ENCODE measurements at regions not wholly inside any gene's neighbourhood (a gene's known extent, or its start where the extent isn't known, plus 50 kb on each side); places are given as distances from the start of the nearest gene placed in this dataset.

GRCh38 chr5:79857714-79858409, 133.2 kb downstream of the MTX3 start:
- H3K27me3 ChIP-seq (replicated peaks in 1 of 4; ENCODE audit: control insufficient read depth in 3 of 4, extremely low read depth in 1 of 4, insufficient read depth in 3 of 4, low read length in 3 of 4) = no peaks in the 10 kb centered on the region
- H2BK5ac ChIP-seq (ENCODE audit: low read depth, low read length) = no peak overlapping the region
- no peak overlapping the region for H4K5ac ChIP-seq (ENCODE audit: insufficient read length, low read depth, low read length)
- ChIA-PET POLR2A (ENCODE audit: partially characterized antibody) (no interaction called here), CTCF (ENCODE audit: partially characterized antibody) (interaction anchor here (0.5 to 3.8 kb wide), 23 partner anchors 8 to 926 kb away, joined by 3 to 25 read pairs (median 3); no protein-coding TSS in a partner anchor)
- no peaks in the 10 kb centered on the region for H3K23me2 ChIP-seq (ENCODE audit: low read depth, low read length)
- H3K4me2 ChIP-seq (ENCODE audit: insufficient read depth in 1 of 2, low read depth in 2 of 2, low read length in 2 of 2) = no peak overlapping the region
- no peaks in the 10 kb centered on the region for H3K4me1 ChIP-seq (replicated peaks in 1 of 4; ENCODE audit: control insufficient read depth in 3 of 4, insufficient read depth in 4 of 4, low read length in 3 of 4)
- H4K91ac ChIP-seq (replicated peaks; ENCODE audit: insufficient read length, low read length) = no peak overlapping the region
- H3K9ac ChIP-seq (replicated peaks in 1 of 4; ENCODE audit: extremely low read depth in 1 of 4, low read depth in 3 of 4, low read length in 3 of 4) = no peak overlapping the region
- no peak overlapping the region for H3K27ac ChIP-seq (ENCODE audit: low read depth, low read length)
- no peaks in the 10 kb centered on the region for H3K36me3 ChIP-seq (ENCODE audit: control insufficient read depth in 2 of 4, insufficient read depth in 4 of 4, low read length in 3 of 4)
- no peak overlapping the region for H3K14ac ChIP-seq (ENCODE audit: insufficient read length)
- H3K9me3 ChIP-seq (ENCODE audit: insufficient read depth in 2 of 2, low read depth in 1 of 2, low read length in 1 of 2) = no peaks in the 10 kb centered on the region
- no peaks in the 10 kb centered on the region for H4K20me1 ChIP-seq (replicated peaks in 1 of 2; ENCODE audit: control insufficient read depth in 1 of 2, insufficient read depth in 2 of 2, low read length in 2 of 2)
- no peak overlapping the region for H2AK5ac ChIP-seq (ENCODE audit: low read depth, low read length)
- no peaks in the 10 kb centered on the region for H3K79me1 ChIP-seq (ENCODE audit: low read depth, low read length)
- no peak overlapping the region for H3K23ac ChIP-seq (ENCODE audit: insufficient read length)
- DNase-seq (ENCODE audit: low read depth in 1 of 2, low spot score in 2 of 2) (peak; percentile 41 to 94), FAIRE-seq (peak; percentile 98)
- no peak overlapping the region for H3K18ac ChIP-seq (ENCODE audit: extremely low read depth, low read length)
- TF ChIP-seq SP2 (IDR thresholded peaks at IDR 0.05; ENCODE audit: low read length) = no peak
- peak; percentile 81 to 99 (median 83) for TF ChIP-seq CTCF (IDR thresholded peaks at IDR 0.05; ENCODE audit: control extremely low read depth in 1 of 3, insufficient read depth in 1 of 3, low read depth in 1 of 3, low read length in 3 of 3)
- TF ChIP-seq RXRA (IDR thresholded peaks at IDR 0.05; ENCODE audit: insufficient read depth, low read depth, low read length) = no peak
- TF ChIP-seq E2F6 (IDR thresholded peaks at IDR 0.05) = no peak
- peak; percentile 82 to 87 for TF ChIP-seq RAD21 (IDR thresholded peaks at IDR 0.05 in 1 of 2, conservative IDR thresholded peaks at IDR 0.05 in 1 of 2; ENCODE audit: low read depth in 2 of 2, low read length in 2 of 2)
- no peak for TF ChIP-seq RNF2 (IDR thresholded peaks at IDR 0.05; ENCODE audit: borderline replicate concordance, low read depth, low read length, missing control alignments, poor library complexity, severe bottlenecking)
- H3K4me3 ChIP-seq (ENCODE audit: extremely low read depth in 1 of 4, insufficient read depth in 2 of 4, low read depth in 3 of 4, low read length in 4 of 4) = no peak overlapping the region
- no peak overlapping the region for H2AFZ ChIP-seq (ENCODE audit: low read length)
- WGBS, 2 experiments (ENCODE audit: extremely low coverage in 1 of 2, insufficient coverage in 1 of 2, insufficient read length in 1 of 2, insufficient replicate concordance in 2 of 2, low coverage in 1 of 2, low lambda C conversion rate in 2 of 2, missing lambda C conversion rate in 1 of 2) = 73% methylated on average over 8 of the region's 9 CpGs; no CpG with 5 or more reads in 1 of the 2 experiments
- no peak overlapping the region for H3K4ac ChIP-seq (replicated peaks; ENCODE audit: insufficient read length, low read depth, low read length)
- H4K8ac ChIP-seq (ENCODE audit: extremely low read depth, insufficient read depth, low read length) = no peak overlapping the region
- H3K56ac ChIP-seq (replicated peaks; ENCODE audit: insufficient read length, low read depth, low read length) = no peak overlapping the region
- H2BK120ac ChIP-seq (replicated peaks; ENCODE audit: low read depth, low read length) = no peak overlapping the region
- H3K79me2 ChIP-seq (ENCODE audit: control insufficient read depth in 1 of 2, insufficient read depth in 2 of 2, low read length in 2 of 2) = no peaks in the 10 kb centered on the region
- no peak overlapping the region for H2BK20ac ChIP-seq (ENCODE audit: low read length)
- H2BK15ac ChIP-seq (ENCODE audit: low read length) = no peak overlapping the region
- no peak overlapping the region for H2BK12ac ChIP-seq (ENCODE audit: low read depth, low read length)
